Sigmoid colon (tissue), 4 donors: ENCODE measurements at regions not wholly inside any gene's neighbourhood (a gene's known extent, or its start where the extent isn't known, plus 50 kb on each side); places are given as distances from the start of the nearest gene placed in this dataset.

Source experiments
- EP300 ChIP-seq, 4 donors: sonication (generic); formaldehyde crosslinking; IDR thresholded peaks; one replicate each; pipeline ENCODE4 v1.6.1; 2017; ENCODE audit warnings: antibody characterized with exemption in 4 of 4
- POLR2A ChIP-seq, 2 donors: fragments of 450-650 bp; IDR thresholded peaks; one replicate each; pipeline ENCODE4 v1.6.1; 2016; ENCODE audit warnings: antibody characterized with exemption in 2 of 2, mild to moderate bottlenecking in 2 of 2, moderate library complexity in 2 of 2
- TF ChIP-seq, protein P1 (sequence below), 4 experiments: fragments of 450-650 bp in 3 of 4; fragments of 200-600 bp in 1 of 4; IDR thresholded peaks; one replicate each; pipeline ENCODE4 v1.5.1; 2016 to 2019; ENCODE audit warnings: antibody characterized with exemption in 4 of 4, mild to moderate bottlenecking in 3 of 4, moderate library complexity in 2 of 4

DNA sequence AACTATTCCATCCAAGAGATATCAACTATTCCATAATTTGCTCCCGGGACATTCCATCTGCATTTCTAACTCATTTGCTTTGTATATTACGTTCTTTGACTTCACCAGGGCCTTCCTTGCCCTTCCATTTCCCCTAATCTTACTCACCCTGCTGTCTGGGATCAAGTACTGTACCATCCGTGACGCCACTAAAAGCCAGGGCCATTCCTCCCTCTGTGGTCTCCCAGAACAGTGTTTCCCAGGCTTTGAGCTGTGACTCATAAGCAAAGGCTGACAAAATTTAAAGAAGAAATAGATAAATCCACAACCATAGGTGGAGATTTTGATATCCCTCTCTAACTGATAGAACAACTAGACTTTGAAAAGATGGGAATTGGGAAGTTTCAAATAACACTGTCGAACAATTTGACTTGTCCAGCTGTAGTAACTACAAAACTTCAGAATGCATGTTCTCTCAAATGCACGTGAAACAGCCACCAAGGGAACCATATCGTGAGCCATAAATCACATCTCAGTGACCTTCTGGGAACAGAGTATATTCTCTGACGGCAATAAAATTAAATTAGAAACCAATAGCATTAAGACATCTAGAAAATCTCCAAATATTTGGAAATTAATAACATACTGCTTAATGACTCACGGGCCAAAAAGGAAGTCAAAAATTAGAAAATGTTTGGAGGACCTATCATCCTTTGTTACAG, 501.0 kb downstream of the SETD4 start:
- TF ChIP-seq POLR2A (IDR thresholded peaks at IDR 0.05) (no peak), EP300 (IDR thresholded peaks at IDR 0.05) (no peak)
- TF ChIP-seq, protein P1, sequence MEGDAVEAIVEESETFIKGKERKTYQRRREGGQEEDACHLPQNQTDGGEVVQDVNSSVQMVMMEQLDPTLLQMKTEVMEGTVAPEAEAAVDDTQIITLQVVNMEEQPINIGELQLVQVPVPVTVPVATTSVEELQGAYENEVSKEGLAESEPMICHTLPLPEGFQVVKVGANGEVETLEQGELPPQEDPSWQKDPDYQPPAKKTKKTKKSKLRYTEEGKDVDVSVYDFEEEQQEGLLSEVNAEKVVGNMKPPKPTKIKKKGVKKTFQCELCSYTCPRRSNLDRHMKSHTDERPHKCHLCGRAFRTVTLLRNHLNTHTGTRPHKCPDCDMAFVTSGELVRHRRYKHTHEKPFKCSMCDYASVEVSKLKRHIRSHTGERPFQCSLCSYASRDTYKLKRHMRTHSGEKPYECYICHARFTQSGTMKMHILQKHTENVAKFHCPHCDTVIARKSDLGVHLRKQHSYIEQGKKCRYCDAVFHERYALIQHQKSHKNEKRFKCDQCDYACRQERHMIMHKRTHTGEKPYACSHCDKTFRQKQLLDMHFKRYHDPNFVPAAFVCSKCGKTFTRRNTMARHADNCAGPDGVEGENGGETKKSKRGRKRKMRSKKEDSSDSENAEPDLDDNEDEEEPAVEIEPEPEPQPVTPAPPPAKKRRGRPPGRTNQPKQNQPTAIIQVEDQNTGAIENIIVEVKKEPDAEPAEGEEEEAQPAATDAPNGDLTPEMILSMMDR (IDR thresholded peaks at IDR 0.05), result no peak
